ENCODE measurements at regions not wholly inside any gene's neighbourhood (a gene's known extent, or its start where the extent isn't known, plus 50 kb on each side); places are given as distances from the start of the nearest gene placed in this dataset.
A peak's percentile ranks its signal among the peaks of the same experiment; 100 is the strongest.

DNA sequence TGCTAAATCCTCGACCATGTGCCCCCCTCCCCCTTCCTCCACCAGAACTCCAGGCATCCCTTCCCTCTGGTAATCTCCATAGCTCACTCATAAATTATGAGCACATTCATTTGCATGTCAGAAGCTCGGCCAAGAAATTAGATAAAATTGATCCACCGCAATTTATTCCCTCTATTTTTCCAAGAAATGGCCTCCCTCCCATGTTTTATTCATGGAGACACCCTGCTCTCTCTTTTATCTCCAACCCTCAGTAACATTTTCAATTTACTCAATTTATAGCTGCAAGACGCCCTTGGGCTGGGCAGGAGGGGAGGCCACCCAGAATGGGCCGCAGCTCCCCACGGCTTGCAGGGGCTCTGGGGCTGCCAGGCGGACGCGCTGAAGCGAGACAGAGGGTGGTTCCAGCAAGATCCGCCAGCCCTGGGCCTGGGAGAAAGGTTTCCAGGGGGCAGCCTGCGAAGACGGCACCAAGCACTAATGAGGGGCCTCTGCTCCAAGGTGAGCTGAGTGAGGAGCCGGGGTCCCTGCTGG is 54.7 kb upstream of the ZNF423 start:
- DNase-seq (ENCODE audit: low read depth, low spot score), result no peak

DNA sequence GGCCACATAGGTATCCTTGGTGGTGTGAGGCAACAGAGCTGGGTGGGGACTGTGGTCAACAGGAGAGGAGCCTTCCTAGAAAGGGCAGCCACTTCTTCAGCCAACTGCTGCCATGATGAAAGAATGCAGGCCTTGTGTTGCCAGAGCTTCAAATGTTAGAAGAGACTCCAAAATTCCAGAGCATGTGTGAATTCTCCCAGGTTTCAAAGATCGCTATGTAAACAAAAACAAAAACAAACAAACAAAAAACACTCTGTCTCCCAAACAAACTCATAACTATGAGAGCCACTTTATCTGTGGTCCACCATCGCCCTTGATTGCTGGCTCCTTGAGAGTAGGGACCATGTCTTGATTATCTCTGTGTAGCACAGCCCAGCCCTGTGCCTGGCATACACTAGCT is 55.5 kb upstream of the ZNF423 start:
- no peak for DNase-seq (ENCODE audit: low read depth, low spot score)

DNA sequence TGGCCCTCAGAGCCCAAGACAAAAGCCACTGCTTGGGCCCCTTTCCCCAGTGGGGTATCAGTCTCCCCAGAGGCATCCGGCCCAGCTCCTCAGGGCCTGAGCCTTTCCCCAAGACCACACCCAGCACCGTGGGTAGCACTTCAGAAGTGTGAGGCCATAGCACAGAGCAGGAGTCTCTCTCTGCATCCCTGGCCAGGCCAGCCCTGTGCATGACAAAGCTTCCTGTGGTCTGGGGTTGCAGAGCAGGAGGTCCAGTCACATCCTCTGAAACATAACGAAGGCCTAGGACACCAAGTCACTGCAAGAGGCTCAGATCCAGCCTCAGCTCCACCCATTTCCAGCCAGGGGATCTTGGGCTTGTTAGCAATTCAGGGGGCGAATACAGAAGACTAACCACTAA is 56.8 kb upstream of the ZNF423 start:
- DNase-seq (ENCODE audit: low read depth, low spot score), result no peak

DNA sequence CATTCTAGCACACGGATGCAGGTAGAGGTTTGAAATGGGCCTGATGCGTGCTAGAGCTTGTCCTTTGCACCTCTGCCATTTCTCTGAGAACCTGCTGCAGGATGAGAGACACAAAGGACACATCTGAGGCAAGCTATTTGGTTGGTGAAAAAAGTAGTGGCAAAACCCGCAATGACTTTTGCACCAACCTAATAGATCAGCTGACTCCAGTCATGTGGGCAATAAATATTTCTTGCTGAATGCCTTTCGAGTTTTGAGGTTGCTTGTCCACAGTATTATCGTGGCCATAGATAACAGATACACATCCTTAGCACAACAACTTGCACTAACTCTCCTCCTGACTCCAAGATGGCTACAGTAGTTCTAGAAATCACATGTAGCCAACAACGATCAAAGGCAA is 57.8 kb upstream of the ZNF423 start:
- DNase-seq (ENCODE audit: low read depth, low spot score), result no peak

DNA sequence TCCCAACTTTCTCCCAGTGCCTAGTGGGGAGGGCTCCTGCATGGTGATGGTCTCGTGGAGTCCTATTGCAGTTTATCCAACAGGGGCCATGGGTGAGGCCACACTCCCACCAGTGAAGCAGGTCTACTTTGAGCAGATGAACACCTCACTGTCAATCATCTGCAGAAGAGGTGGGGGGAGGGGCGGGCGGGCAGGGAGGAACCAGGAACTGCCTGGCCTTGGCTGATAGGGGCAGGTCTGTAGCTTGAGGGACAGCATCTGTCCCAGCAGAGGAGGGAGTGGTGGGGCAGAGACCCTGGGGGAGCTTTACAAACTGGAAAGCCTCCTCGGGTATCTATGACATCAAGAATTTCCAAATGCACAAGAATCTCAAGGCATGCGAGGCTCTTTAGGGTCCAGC is 58.7 kb upstream of the ZNF423 start:
- no peak for DNase-seq (ENCODE audit: low read depth, low spot score)

DNA sequence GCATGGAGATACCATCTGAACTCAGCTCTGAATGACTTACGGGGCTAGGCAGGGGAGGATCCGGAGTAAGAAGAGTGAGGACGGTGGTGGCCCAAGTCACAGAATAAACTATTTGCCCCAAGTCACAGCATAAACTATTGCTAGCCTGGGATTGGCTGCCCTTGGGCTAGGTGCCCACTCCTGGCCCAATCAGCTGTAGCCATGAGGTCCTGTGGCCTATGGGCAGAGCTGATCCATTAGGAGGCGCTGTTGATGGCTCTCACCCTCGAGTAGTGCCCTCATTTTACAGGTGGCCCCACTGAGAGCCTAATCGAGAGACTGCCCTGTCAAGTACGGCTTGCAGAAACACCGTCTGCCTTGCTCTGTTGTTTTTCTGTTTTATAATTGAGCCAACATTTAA is 62.3 kb upstream of the ZNF423 start:
- no peak for DNase-seq (ENCODE audit: low read depth, low spot score)

DNA sequence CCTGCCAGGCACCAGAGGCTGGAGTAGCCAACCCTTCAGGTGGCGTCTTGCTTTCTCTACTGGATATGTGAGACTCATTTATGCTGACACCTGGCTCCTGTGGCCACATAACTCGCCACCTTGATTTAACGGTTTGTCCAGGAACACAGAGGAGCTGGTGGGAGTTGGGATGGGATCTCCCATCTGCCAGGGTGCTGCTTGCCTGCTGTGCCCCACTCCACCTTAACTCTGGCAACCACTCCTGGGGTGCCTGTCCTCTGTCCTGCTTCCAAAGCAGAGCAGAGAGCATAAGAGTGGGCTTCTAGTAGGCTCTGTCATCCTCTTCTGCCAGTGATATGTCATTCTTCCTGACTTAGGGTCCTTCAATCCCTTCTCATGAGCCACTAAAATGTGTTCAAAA is 63.4 kb upstream of the ZNF423 start:
- no peak for DNase-seq (ENCODE audit: low read depth, low spot score)

DNA sequence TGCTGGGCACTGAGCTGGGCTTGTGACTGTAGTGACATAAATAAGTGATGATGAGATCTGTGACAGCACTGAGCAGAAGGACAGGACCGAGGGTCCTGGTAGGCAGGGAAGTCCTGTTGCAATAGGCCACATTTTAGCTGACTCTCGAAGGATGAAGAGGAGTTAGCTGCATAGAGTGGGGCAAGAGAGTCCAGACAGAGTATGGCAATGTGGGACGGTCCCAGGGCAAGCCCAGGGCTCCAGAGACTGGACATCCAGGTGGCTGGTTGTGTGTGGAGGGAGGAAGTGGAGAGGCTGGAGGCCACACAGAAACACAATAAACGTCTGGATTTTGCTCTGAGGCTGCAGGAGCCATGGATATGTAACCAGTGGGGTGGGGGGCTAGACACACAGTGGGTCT is 64.5 kb upstream of the ZNF423 start:
- no peak for DNase-seq (ENCODE audit: low read depth, low spot score)

DNA sequence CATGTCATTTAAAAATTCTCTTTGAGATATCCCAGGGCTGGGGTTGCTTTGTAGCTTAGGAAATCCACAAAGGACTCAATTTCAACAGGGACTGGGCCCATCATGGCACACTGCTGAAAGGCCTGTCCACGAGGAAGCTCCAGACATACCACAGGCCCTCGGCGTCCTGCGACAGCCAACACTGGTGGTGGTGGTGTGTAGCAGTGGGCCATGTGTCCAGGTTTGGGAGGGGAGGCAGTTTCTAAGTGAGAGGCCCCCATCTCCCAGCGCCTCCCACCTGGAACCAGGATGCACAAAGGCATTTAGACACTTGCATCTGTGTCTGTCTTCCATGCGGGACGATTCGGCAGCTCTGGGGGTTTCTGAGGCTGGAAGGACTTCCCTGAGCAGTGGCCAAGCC is 65.2 kb upstream of the ZNF423 start:
- DNase-seq (ENCODE audit: low read depth, low spot score), result no peak

DNA sequence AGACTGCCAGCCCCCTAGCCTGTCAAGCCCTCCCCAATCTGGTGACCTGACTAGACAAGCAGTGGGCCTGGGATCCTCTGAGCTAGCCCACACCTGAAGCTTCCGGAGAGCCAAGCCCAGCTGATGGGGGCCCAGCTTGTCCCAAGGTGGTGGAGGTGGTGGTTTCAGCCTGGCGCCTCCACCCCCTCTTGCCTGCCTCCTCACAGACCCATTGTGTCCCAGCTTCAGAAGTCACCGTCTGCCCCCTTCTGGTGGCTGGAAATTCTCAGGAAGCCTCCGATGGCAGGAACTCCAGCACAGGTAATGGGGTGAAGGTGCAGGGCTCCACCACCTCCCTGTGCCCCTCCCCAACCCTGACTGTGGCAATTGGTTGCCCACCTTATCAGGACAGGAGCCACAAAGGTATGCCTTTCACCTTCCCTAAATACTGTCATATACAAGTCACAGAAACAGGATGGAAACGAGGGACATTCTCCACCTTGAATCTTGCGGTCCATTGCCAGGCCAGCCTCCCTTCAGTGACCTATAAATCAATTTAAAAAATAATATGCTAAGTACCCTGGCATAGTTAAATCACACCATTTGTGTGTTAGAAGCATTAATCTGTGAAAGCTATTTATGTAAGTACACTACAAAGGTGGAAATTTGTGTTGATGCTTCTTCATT is 66.0 kb upstream of the ZNF423 start:
- DNase-seq (ENCODE audit: low read depth, low spot score), result peak; percentile 87

DNA sequence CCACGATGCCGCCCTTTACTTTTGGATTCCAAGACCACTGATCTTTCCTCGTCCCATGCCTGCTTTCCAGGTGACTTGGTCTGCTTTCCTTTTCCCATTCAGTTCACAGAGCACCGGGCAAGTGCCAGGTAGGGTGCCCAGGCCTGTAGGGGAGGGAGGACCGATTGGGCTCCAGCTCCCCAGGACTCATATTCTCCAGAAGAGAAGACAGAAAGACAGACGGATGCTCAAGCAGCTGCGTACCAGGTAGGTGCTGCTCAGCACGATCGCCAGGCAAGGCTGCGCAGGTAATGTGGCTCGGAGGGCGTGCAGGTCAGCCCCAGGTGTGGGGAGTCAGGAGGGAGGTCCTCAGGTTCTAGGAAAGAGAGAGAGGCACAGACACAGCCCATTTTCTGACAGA is 67.5 kb upstream of the ZNF423 start:
- no peak for DNase-seq (ENCODE audit: low read depth, low spot score)

DNA sequence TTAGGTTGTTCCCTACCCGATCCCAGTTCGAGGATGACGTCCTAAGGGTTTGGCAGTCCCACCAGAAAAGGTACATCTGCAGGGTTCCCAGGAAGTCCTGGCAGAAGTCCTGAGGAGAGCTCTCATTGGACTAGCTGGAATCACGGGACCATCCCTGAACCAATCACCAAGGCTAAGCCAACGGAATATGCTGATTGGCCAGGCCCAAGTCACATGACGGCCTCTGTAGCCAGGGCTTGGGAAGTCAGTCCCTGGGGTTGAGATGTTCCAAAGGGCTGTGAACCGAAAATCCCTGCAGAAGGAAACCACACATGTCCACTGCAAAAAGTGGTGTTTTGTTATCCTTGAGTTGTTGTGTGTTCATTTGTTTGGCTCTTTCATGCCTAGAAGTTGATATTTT is 68.2 kb upstream of the ZNF423 start:
- DNase-seq (ENCODE audit: low read depth, low spot score), result peak; percentile 33

DNA sequence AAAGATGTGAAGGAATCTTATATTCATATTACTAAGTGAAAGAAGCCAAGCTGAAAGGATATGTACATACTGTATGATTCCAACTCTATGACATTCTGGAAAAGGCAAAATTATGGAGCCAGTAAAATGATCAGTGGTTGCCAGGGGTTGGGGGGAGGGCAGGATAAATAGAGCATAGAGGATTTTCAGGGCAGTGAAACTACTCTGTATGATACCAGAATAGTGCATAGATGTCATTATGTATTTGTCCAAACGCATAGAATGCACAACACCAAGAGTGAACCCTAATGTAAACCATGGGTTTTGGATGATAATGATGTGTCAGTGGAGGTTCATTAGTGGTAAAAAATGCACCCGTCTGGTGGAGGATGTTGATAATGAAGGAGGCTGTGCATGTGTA is 71.0 kb upstream of the ZNF423 start:
- no peak for DNase-seq (ENCODE audit: low read depth, low spot score)

DNA sequence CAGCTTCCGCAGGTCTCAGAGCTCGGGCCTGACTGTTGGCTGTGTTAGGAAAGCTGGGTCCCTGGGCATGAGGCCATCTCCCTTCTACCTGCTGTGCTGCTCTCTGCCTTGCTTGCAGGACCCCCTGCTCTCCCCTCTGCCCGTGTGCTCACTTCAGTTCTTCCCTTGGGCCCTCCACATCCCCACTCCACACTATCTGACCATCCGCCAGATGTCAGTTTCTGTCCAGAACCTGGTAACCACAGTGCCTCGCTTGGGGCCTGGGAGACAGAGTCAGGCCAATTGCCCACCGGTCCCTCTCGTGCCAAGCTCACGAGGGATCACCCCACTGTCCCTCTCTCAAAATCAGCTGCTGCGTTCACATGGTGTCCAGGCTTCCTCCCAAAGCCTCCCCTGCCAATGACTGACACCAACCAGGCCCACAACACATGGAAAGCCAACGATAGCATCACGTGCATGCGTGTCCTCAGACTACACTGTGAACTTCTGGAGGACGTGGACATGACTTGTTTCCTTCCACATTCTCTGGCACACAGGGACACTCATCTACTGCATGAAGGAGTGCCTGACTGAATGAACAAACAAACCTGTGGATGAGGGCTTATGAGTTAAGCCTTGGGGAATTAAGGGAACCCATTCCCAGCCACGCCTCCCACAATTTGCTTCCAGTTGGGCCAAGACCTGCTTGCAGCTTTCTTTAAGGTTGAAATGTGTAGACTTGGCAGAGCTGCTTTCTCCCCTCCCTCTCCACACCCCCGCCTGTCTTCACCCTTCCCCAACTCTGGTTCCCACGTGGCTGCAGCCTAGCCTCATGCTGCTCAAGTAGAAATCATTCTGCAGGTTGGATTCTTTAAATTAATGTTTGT is 72.5 kb upstream of the ZNF423 start:
- no peak for DNase-seq (ENCODE audit: low read depth, low spot score)

DNA sequence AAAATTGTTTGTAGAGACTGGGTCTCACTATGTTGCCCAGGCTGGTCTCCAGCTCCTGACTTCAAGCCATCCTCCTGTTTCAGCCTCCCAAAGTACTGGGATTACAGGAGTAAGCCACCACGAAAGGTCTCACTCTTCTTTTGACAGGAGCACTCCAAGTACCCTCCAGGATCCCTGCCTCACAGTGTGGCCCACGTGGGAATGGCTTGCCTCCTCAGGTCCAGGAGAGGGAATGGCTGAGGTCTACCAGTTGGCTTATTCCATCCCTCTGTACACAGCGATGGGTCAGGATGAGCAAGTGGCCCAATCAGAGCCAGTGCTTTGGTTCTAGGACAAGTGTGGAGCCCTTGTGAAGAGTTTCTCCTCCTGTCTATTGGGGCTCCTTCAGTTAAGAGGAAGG is 73.7 kb upstream of the ZNF423 start:
- no peak for DNase-seq (ENCODE audit: low read depth, low spot score)

DNA sequence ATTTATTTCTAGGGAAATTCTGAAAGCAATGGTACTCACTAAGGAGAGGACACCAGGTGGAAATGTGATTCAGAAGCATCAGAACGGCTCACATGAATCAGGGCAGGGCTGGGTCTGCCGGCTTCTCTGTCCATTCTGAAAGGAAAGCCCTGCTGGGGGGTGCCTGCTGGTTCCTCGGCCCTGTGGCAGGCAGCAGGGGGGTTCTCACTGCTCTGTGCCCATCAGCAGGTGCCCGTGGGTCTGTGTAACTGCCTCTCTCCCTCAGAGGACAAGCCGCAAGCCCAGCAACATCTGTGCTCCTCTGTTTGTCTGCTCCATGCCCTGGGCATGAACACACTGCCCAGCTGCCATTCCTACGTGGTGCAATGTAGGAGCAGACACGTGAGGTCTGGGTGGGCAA is 74.9 kb upstream of the ZNF423 start:
- no peak for DNase-seq (ENCODE audit: low read depth, low spot score)

DNA sequence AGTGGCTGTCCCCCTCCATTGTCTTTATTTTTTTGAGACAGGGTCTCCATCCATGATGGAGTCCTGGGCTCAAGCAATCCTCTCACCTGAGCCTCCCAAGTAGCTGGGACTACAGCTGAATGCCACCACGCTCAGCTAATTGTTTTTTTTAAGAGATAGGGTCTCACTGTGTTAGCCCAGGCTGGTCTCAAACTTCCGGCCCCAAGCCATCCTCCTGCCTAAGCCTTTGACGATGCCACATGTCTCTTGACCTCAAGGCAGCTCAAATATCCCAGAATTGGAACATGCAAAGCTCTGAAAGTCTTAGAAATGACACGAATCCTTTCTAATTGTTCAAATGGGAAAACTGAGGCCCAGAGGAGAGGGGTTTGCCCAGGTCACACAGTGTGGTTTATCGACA is 75.4 kb upstream of the ZNF423 start:
- no peak for DNase-seq (ENCODE audit: low read depth, low spot score)

DNA sequence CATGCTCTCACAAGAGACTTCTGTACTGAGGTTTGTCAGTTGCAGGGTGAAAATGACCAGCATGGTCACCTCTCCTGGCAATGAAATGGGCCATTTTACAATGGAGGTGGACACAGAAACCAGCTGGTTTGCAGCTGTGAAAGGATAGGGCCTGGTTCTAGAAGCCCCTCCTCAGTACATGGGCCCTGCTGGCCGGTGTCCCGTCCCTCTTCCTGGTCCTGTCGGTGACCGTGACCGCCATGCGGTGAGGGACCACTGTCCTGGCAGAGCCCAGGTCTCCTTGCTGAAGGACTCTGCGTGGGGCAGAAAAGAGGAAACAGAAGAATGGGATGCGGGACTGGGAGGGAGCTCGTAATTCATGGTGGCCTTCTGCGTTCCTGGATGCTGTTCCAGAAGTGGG is 76.0 kb upstream of the ZNF423 start:
- no peak for DNase-seq (ENCODE audit: low read depth, low spot score)

DNA sequence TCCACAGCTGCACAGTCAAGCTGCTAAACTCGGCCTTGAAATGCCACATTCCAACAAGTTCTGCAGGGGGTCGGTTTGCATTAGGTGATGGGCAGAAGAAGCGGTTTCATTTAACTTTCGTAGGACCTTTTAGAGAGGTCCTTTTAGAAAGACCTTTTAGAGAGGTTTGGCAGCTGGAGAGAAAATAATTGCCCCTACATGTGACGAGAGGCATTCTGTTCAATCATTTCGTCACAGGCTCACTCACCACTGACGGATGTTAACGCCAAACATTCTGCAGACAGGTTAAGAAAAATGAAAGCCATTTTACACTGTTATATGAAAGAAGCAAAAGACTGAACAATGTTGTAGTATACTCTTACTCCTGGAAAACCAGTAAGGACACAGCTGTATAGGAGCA is 76.5 kb upstream of the ZNF423 start:
- no peak for DNase-seq (ENCODE audit: low read depth, low spot score)

DNA sequence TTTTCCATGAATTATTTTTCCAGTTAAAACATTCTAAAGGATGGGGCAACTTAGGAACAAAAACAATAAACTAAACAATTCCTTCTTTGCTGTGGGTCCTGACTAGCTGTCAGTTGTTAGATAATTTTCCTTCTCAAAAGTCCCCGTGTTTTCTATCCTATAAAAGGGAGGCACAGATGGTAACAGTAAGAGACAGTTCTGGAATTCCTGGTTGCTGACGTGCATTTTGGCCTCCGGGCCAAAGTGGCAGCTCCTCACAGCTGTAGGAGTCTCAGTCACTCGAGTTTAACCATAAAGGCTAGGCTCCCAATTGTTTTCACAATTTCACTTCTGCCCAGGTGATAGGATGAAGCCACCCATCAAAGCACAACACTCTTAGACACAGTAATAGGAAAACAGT is 77.0 kb upstream of the ZNF423 start:
- DNase-seq (ENCODE audit: low read depth, low spot score), result peak; percentile 51

DNA sequence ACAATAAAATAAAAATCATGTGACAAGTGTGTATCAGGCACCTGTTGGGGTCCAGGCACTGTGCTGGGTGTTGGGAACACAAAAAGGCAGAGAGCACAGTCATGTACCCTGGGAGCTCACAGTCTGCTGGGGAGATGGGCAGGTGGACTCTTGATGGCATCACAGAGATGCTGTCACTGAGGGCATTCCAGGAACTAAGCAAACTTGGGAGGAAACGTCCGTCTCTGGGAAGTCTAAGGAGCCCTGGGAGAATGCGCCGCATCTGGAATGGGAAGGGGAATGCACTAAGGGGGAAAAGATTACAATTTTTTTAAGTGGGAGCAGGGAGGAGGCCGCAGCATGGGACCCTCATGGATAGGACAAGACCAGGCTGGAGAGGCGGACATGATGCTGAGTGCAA is 80.9 kb upstream of the ZNF423 start:
- DNase-seq (ENCODE audit: low read depth, low spot score), result no peak

DNA sequence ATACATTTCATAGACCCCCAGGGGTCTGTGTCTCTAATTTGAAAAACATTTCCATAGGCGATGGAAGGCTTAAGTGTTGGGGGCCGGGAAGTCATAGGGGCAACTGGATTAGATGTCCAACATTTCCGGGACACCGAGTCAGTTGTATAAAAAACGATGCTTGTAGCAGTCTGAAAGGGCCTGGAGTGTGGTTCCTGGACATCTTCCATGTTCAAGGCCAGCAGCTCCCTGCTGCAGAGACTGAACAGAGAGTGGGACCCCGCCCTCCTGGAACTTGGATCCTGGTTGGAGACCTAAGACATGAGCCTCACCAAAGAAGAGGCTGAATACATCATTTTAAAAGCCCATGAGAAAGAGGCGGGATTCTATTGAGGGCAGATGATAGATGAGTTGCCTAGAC is 82.0 kb upstream of the ZNF423 start:
- no peak for DNase-seq (ENCODE audit: low read depth, low spot score)

DNA sequence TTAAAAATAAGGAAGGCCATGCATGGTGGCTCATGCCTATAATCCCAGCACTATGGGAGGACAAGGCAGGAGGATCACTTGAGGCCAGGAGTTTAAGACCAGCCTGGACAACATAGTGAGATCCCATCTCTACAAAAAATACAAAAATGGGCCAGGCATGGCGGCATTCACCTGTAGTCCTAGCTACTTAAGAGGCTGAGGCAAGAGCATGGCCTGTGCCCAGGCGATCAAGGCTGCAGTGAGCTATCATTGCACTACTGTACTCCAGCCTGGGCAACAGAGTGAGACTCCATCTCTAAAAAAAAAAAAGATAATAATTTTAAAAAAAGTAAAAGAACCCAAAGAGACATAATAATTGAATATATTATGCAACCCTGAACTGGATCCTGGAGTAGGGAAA is 83.6 kb upstream of the ZNF423 start:
- DNase-seq (ENCODE audit: low read depth, low spot score), result no peak
